Left renal pelvis (tissue), 4 donors: ENCODE measurements at regions not wholly inside any gene's neighbourhood (a gene's known extent, or its start where the extent isn't known, plus 50 kb on each side); places are given as distances from the start of the nearest gene placed in this dataset.
"Not testable (repeated sequence)": the region's sequence is repeated elsewhere in the genome, so short reads cannot be mapped to it uniquely, and the experiment has no call there.

Experiments used
- DNase-seq, 4 donors: peaks; one replicate each; pipeline ENCODE4 v3.0.0-alpha.2; 2013; ENCODE audit warnings: low read depth in 4 of 4, low spot score in 3 of 4

GRCh38 chr20:56723331-56723730 lies 94.2 kb downstream of the TFAP2C start:
- no peak for DNase-seq

GRCh38 chr20:56724241-56724757 lies 95.2 kb downstream of the TFAP2C start:
- DNase-seq = no peak

- no peak for DNase-seq
Measured at GRCh38 chr20:56730003-56730402, 100.9 kb downstream of the TFAP2C start.

- no peak for DNase-seq
Measured at GRCh38 chr20:56730996-56731395, 101.9 kb downstream of the TFAP2C start.

- no peak for DNase-seq
Measured at GRCh38 chr20:56731476-56731875, 102.4 kb downstream of the TFAP2C start.

GRCh38 chr20:56733967-56734366 lies 104.9 kb downstream of the TFAP2C start:
- DNase-seq = no peak

GRCh38 chr20:56735084-56735642 lies 106.1 kb downstream of the TFAP2C start:
- no peak for DNase-seq

GRCh38 chr20:56736285-56736857 lies 107.3 kb downstream of the TFAP2C start:
- no peak for DNase-seq

GRCh38 chr20:56744325-56744821 lies 115.3 kb downstream of the TFAP2C start:
- not testable (repeated sequence) for DNase-seq

GRCh38 chr20:56748476-56749377 lies 119.6 kb downstream of the TFAP2C start:
- no peak for DNase-seq

GRCh38 chr20:56750430-56750829 lies 121.3 kb downstream of the TFAP2C start:
- no peak for DNase-seq

GRCh38 chr20:56752274-56752673 lies 123.2 kb downstream of the TFAP2C start:
- DNase-seq = no peak

GRCh38 chr20:56755201-56755600 lies 126.1 kb downstream of the TFAP2C start:
- no peak for DNase-seq

GRCh38 chr20:56756658-56757057 lies 127.6 kb downstream of the TFAP2C start:
- not testable (repeated sequence) for DNase-seq

- DNase-seq = no peak
Measured at GRCh38 chr20:56758706-56759105, 129.6 kb downstream of the TFAP2C start.

GRCh38 chr20:56759741-56760278 lies 130.7 kb downstream of the TFAP2C start:
- no peak for DNase-seq

GRCh38 chr20:56760610-56761009 lies 131.5 kb downstream of the TFAP2C start:
- no peak for DNase-seq

- DNase-seq = no peak
Measured at GRCh38 chr20:56761393-56761792, 132.3 kb downstream of the TFAP2C start.

GRCh38 chr20:56762401-56762800 lies 133.3 kb downstream of the TFAP2C start:
- no peak for DNase-seq

GRCh38 chr20:56762829-56763228 lies 133.7 kb downstream of the TFAP2C start:
- DNase-seq = no peak

- DNase-seq = no peak
Measured at GRCh38 chr20:56764671-56765070, 135.6 kb downstream of the TFAP2C start.
